Endothelial cell of umbilical vein (primary cell): ENCODE measurements at regions not wholly inside any gene's neighbourhood (a gene's known extent, or its start where the extent isn't known, plus 50 kb on each side); places are given as distances from the start of the nearest gene placed in this dataset.

Experiments
- CTCF ChIP-seq, 2 donors: IDR thresholded peaks; 1 replicate in 1 of 2; 2 replicates in 1 of 2; pipeline ENCODE4 v1.5.1; 2011; ENCODE audit warnings: low read length in 2 of 2, mild to moderate bottlenecking in 2 of 2, moderate library complexity in 2 of 2, control low read depth in 1 of 2, inconsistent platforms in 1 of 2, low read depth in 1 of 2; ENCODE audit not compliant: insufficient read depth in 1 of 2; ENCODE audit errors: extremely low read depth in 1 of 2
- JUN ChIP-seq: IDR thresholded peaks from 2 replicates; pipeline ENCODE4 v1.6.1; 2011; ENCODE audit warnings: borderline replicate concordance, low read depth; ENCODE audit not compliant: insufficient read length, insufficient read depth
- MYC ChIP-seq: IDR thresholded peaks from one replicate; pipeline ENCODE4 v1.6.1; 2011; ENCODE audit warnings: mild to moderate bottlenecking, low read depth, low read length
- POLR2A ChIP-seq: IDR thresholded peaks from 2 replicates; pipeline ENCODE4 v1.6.1; 2012; ENCODE audit warnings: low read depth, mild to moderate bottlenecking, control low read depth, low read length

- TF ChIP-seq CTCF (IDR thresholded peaks at IDR 0.05; ENCODE audit: extremely low read depth in 1 of 2, insufficient read depth in 1 of 2, low read depth in 1 of 2, low read length in 2 of 2) = no peak
- TF ChIP-seq MYC = no peak
- TF ChIP-seq JUN = no peak
- TF ChIP-seq POLR2A = no peak
These were observed 286.6 kb downstream of the COG6 start for GRCh38 chr13:39941911-39942551.
